ENCODE measurements at regions not wholly inside any gene's neighbourhood (a gene's known extent, or its start where the extent isn't known, plus 50 kb on each side); places are given as distances from the start of the nearest gene placed in this dataset.

DNA sequence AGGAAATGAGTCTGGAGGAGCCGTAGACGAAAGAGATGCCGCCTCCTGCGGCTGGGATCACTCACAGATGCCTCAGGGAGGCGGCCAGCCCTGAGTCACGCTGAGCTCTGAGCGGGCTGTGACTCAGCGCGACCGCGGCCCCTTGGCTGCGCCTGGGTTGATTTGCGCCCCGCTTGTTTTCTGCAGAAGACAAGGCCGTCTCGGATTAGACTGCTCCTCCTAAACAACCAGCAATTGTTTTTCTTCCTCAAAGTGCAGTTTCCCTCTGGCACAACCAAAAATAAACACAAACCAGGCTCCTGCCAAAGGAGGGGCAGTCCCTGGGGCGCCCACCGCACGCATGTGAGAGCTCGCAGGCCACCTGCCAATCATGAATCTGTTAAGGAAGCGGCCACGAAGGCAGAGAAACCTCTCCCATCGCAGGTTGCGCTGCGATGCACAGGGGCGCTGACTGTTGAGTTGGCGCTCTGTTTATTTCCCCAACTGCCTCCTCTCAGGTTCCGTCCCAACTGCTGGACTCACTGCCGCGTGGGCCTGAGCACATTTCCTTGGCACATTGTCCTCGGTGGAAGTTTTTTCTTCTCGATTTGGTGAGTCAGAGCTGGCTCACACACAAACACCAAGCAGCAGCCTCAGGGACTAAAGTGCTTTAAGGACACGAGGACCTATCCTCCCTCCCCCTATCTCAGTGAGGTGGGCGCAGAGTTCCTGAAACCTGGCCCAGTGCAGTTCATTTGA is 85.2 kb upstream of the NDUFV2 start (continued):
- TF ChIP-seq MAFG (tag; conservative IDR thresholded peaks at IDR 0.05) (peak; percentile 93), CAMTA2 (CRISPR knock-in tag; conservative IDR thresholded peaks at IDR 0.05) (no peak), ZNF324 (CRISPR knock-in tag; IDR thresholded peaks at IDR 0.05) (no peak), KLF1 (tag; IDR thresholded peaks at IDR 0.05) (peak; percentile 56), FOSL1 (tag; conservative IDR thresholded peaks at IDR 0.05) (peak; percentile 97), TRIM24 (IDR thresholded peaks at IDR 0.05) (peak; percentile 76 to 94), SOX6 (IDR thresholded peaks at IDR 0.05) (peak; percentile 80), NCOA4 (IDR thresholded peaks at IDR 0.05; ENCODE audit: partially characterized antibody) (no peak), HNRNPUL1 (IDR thresholded peaks at IDR 0.05; ENCODE audit: low read length) (no peak), ZNF696 (CRISPR knock-in tag; conservative IDR thresholded peaks at IDR 0.05) (no peak), ZSCAN32 (CRISPR knock-in tag; IDR thresholded peaks at IDR 0.05) (no peak), NR4A1 (CRISPR knock-in tag; IDR thresholded peaks at IDR 0.05) (0 out of 2 replicates have a peak, but pooled peaks have one; percentile 10), NR4A1 (tag; IDR thresholded peaks at IDR 0.05) (no peak; the same call in none of the 2 replicates), ZNF12 (CRISPR knock-in tag; IDR thresholded peaks at IDR 0.05) (peak; percentile 85), RNF2 (IDR thresholded peaks at IDR 0.05) (peak; percentile 87)
- TF ChIP-seq, protein P1, sequence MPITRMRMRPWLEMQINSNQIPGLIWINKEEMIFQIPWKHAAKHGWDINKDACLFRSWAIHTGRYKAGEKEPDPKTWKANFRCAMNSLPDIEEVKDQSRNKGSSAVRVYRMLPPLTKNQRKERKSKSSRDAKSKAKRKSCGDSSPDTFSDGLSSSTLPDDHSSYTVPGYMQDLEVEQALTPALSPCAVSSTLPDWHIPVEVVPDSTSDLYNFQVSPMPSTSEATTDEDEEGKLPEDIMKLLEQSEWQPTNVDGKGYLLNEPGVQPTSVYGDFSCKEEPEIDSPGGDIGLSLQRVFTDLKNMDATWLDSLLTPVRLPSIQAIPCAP (CRISPR knock-in tag; IDR thresholded peaks at IDR 0.05; ENCODE audit: borderline replicate concordance) = no peak; the same call in 1 of the 2 replicates
- TF ChIP-seq, protein P2, sequence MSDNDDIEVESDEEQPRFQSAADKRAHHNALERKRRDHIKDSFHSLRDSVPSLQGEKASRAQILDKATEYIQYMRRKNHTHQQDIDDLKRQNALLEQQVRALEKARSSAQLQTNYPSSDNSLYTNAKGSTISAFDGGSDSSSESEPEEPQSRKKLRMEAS (CRISPR knock-in tag; IDR thresholded peaks at IDR 0.05) = peak; percentile 96
- TF ChIP-seq, protein P3, sequence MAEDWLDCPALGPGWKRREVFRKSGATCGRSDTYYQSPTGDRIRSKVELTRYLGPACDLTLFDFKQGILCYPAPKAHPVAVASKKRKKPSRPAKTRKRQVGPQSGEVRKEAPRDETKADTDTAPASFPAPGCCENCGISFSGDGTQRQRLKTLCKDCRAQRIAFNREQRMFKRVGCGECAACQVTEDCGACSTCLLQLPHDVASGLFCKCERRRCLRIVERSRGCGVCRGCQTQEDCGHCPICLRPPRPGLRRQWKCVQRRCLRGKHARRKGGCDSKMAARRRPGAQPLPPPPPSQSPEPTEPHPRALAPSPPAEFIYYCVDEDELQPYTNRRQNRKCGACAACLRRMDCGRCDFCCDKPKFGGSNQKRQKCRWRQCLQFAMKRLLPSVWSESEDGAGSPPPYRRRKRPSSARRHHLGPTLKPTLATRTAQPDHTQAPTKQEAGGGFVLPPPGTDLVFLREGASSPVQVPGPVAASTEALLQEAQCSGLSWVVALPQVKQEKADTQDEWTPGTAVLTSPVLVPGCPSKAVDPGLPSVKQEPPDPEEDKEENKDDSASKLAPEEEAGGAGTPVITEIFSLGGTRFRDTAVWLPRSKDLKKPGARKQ (CRISPR knock-in tag; IDR thresholded peaks at IDR 0.05) = 0 out of 2 replicates have a peak, but pooled peaks have one; percentile 76
- TF ChIP-seq, protein P4, sequence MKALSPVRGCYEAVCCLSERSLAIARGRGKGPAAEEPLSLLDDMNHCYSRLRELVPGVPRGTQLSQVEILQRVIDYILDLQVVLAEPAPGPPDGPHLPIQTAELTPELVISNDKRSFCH (CRISPR knock-in tag; IDR thresholded peaks at IDR 0.05) = no peak; the same call in 1 of the 2 replicates
- TF ChIP-seq, protein P4 (tag; IDR thresholded peaks at IDR 0.05) = peak; percentile 78
- TF ChIP-seq, protein P5, sequence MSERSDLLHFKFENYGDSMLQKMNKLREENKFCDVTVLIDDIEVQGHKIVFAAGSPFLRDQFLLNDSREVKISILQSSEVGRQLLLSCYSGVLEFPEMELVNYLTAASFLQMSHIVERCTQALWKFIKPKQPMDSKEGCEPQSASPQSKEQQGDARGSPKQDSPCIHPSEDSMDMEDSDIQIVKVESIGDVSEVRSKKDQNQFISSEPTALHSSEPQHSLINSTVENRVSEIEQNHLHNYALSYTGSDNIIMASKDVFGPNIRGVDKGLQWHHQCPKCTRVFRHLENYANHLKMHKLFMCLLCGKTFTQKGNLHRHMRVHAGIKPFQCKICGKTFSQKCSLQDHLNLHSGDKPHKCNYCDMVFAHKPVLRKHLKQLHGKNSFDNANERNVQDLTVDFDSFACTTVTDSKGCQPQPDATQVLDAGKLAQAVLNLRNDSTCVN (CRISPR knock-in tag; IDR thresholded peaks at IDR 0.05) = no peak
- TF ChIP-seq, protein P6, sequence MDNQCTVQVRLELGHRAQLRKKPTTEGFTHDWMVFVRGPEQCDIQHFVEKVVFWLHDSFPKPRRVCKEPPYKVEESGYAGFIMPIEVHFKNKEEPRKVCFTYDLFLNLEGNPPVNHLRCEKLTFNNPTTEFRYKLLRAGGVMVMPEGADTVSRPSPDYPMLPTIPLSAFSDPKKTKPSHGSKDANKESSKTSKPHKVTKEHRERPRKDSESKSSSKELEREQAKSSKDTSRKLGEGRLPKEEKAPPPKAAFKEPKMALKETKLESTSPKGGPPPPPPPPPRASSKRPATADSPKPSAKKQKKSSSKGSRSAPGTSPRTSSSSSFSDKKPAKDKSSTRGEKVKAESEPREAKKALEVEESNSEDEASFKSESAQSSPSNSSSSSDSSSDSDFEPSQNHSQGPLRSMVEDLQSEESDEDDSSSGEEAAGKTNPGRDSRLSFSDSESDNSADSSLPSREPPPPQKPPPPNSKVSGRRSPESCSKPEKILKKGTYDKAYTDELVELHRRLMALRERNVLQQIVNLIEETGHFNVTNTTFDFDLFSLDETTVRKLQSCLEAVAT (IDR thresholded peaks at IDR 0.05) = peak; percentile 82 to 86; a peak in 1 of 4 replicates
- TF ChIP-seq, protein P7, sequence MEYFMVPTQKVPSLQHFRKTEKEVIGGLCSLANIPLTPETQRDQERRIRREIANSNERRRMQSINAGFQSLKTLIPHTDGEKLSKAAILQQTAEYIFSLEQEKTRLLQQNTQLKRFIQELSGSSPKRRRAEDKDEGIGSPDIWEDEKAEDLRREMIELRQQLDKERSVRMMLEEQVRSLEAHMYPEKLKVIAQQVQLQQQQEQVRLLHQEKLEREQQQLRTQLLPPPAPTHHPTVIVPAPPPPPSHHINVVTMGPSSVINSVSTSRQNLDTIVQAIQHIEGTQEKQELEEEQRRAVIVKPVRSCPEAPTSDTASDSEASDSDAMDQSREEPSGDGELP (CRISPR knock-in tag; IDR thresholded peaks at IDR 0.05; ENCODE audit: borderline replicate concordance) = peak; percentile 87

All from K562 (cell line).